KMS-11 (cell line): ENCODE measurements at regions not wholly inside any gene's neighbourhood (a gene's known extent, or its start where the extent isn't known, plus 50 kb on each side); places are given as distances from the start of the nearest gene placed in this dataset.

Source experiments
- H2AFZ ChIP-seq: fragments of 200-600 bp; sonication (generic); 2 replicates; pipeline ENCODE4 v1.6.1; 2016; ENCODE audit warnings: antibody characterized with exemption, mixed run types, low read depth
- H3K27ac ChIP-seq: fragments of 200-600 bp; sonication (generic); 2 replicates; pipeline ENCODE4 v1.6.1; 2016; ENCODE audit warnings: mild to moderate bottlenecking, mixed run types
- H3K27me3 ChIP-seq: fragments of 200-600 bp; sonication (generic); 2 replicates; pipeline ENCODE4 v1.6.1; 2017; ENCODE audit warnings: mild to moderate bottlenecking, low read depth, mixed run types, moderate library complexity; ENCODE audit not compliant: insufficient read depth
- H3K36me3 ChIP-seq: fragments of 200-600 bp; sonication (generic); 2 replicates; pipeline ENCODE4 v1.6.1; 2017; ENCODE audit warnings: mild to moderate bottlenecking, mixed run types; ENCODE audit not compliant: insufficient read depth
- H3K4me1 ChIP-seq: fragments of 200-600 bp; sonication (generic); 2 replicates; pipeline ENCODE4 v1.6.1; 2016; ENCODE audit warnings: mild to moderate bottlenecking, low read depth, mixed run types; ENCODE audit not compliant: poor library complexity, severe bottlenecking
- H3K4me2 ChIP-seq: fragments of 200-600 bp; sonication (generic); 2 replicates; pipeline ENCODE4 v1.7.0; 2016; ENCODE audit warnings: mild to moderate bottlenecking, mixed run types
- H3K4me3 ChIP-seq: fragments of 200-600 bp; sonication (generic); IDR thresholded peaks from 2 replicates; pipeline ENCODE4 v1.6.1; 2017; ENCODE audit warnings: low read depth, low read length, mixed read lengths; ENCODE audit not compliant: insufficient read depth
- H3K79me2 ChIP-seq: fragments of 200-600 bp; sonication (generic); 2 replicates; pipeline ENCODE4 v1.6.1; 2016; ENCODE audit warnings: low read depth, mixed run types; ENCODE audit not compliant: insufficient read depth
- H3K9ac ChIP-seq: fragments of 200-600 bp; sonication (generic); 2 replicates; pipeline ENCODE4 v1.6.1; 2016; ENCODE audit warnings: mild to moderate bottlenecking, mixed run types
- H4K20me1 ChIP-seq: fragments of 200-600 bp; sonication (generic); 2 replicates; pipeline ENCODE4 v1.6.1; 2016; ENCODE audit warnings: mild to moderate bottlenecking, mixed run types; ENCODE audit not compliant: insufficient read depth
- CTCF ChIP-seq: fragments of 200-600 bp; sonication (generic); conservative IDR thresholded peaks from 2 replicates; pipeline ENCODE4 v1.6.1; 2017; ENCODE audit warnings: low read depth, mild to moderate bottlenecking, antibody characterized with exemption, low read length, moderate library complexity, mixed read lengths

- Histone ChIP-seq H3K36me3 (no peaks in the 10 kb centered on the region), H3K4me3 (no peak overlapping the region), H2AFZ (no peak overlapping the region), H3K4me1 (no peaks in the 10 kb centered on the region), H4K20me1 (no peaks in the 10 kb centered on the region), H3K27me3 (no peaks in the 10 kb centered on the region), H3K4me2 (no peak overlapping the region), H3K79me2 (no peaks in the 10 kb centered on the region), H3K9ac (no peak overlapping the region), H3K27ac (no peak overlapping the region)
- no peak for TF ChIP-seq CTCF
Observed at GRCh38 chr12:25859976-25860375, 98.5 kb upstream of the RASSF8 start.

- no peaks in the 10 kb centered on the region for H4K20me1 ChIP-seq
- no peak overlapping the region for H3K27ac ChIP-seq
- no peak overlapping the region for H3K9ac ChIP-seq
- H3K79me2 ChIP-seq, result no peaks in the 10 kb centered on the region
- no peak overlapping the region for H3K4me3 ChIP-seq
- no peaks in the 10 kb centered on the region for H3K36me3 ChIP-seq
- H3K4me2 ChIP-seq, result no peak overlapping the region
- H2AFZ ChIP-seq, result no peak overlapping the region
- TF ChIP-seq CTCF, result no peak
- no peaks in the 10 kb centered on the region for H3K27me3 ChIP-seq
- H3K4me1 ChIP-seq, result no peaks in the 10 kb centered on the region
Observed at GRCh38 chr12:25861226-25861625, 97.3 kb upstream of the RASSF8 start.

DNA sequence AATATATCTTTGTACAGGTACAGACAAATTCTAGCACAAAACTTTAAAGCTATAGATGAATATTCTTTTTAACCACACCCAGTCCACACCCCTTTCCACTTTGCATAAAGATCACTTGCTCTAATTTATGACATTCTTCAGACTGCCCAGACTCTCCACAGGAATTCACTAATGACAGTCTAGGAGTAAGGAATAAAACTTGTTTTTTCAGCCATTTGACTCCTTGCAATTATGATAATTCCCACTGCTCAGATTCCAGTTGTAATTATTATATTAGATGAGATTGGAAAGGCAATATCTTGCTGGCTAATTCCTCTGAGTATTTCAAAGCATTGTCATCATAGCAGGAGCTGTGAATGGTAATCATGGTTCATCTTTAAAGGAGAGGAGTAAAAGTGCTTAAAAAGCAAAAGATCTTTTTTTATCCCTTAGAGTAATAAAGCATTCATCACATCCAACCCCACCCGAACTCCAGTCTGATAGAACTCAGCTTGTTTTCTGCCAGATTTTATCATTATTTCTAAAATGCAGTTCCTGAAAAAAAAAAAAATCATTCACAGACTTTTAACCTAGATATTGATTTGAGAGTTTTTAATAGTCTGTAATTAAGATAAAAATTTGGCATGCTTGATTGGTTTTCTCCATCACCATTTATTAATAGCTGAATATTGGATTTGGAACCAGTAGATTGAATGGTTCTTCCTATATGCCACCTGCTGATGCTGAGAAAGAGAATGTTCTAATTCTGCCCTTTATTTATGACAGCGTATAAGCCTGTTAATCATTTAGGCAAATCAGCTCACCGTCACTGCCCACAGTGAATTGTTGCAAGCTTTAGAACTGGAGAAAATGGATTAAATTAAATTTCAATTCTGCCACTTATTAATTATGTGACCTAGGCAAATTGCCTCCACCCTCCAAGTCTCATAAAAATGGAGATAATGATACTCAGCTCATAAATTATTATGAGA is 93.9 kb upstream of the RASSF8 start:
- Histone ChIP-seq H3K4me2 (no peak overlapping the region), H2AFZ (no peak overlapping the region)

GRCh38 chr12:25866586-25867378 is 91.7 kb upstream of the RASSF8 start:
- no peak overlapping the region for H3K27ac ChIP-seq
- H3K79me2 ChIP-seq, result no peaks in the 10 kb centered on the region
- H4K20me1 ChIP-seq, result no peaks in the 10 kb centered on the region
- H3K27me3 ChIP-seq, result no peaks in the 10 kb centered on the region
- no peak overlapping the region for H2AFZ ChIP-seq
- no peak overlapping the region for H3K9ac ChIP-seq
- no peak overlapping the region for H3K4me3 ChIP-seq
- no peaks in the 10 kb centered on the region for H3K4me1 ChIP-seq
- no peaks in the 10 kb centered on the region for H3K36me3 ChIP-seq
- no peak overlapping the region for H3K4me2 ChIP-seq
- no peak for TF ChIP-seq CTCF

More for the DNA sequence above, 93.9 kb upstream of the RASSF8 start:
- no peak for TF ChIP-seq CTCF
- no peaks in the 10 kb centered on the region for H4K20me1 ChIP-seq
- no peaks in the 10 kb centered on the region for H3K4me1 ChIP-seq
- H3K27ac ChIP-seq, result no peak overlapping the region
- H3K27me3 ChIP-seq, result no peaks in the 10 kb centered on the region
- no peaks in the 10 kb centered on the region for H3K36me3 ChIP-seq
- H3K4me3 ChIP-seq, result no peak overlapping the region
- no peaks in the 10 kb centered on the region for H3K79me2 ChIP-seq
- H3K9ac ChIP-seq, result no peak overlapping the region
